ENCODE measurements at regions not wholly inside any gene's neighbourhood (a gene's known extent, or its start where the extent isn't known, plus 50 kb on each side); places are given as distances from the start of the nearest gene placed in this dataset.

- no peak overlapping the region for H3K4me3 ChIP-seq
- TF ChIP-seq POLR2AphosphoS5 (IDR thresholded peaks at IDR 0.05): no peak
- TF ChIP-seq CTCF (IDR thresholded peaks at IDR 0.05): no peak
- TF ChIP-seq EP300 (IDR thresholded peaks at IDR 0.05): no peak
- no peak for TF ChIP-seq POLR2A (IDR thresholded peaks at IDR 0.05)
- no peaks in the 10 kb centered on the region for H3K4me1 ChIP-seq
- WGBS, 5 donors: 60 to 77% (median 72%) methylated on average over 3 of the region's 3 CpGs
- no peak for DNase-seq
- H3K27ac ChIP-seq: no peak overlapping the region
- intact Hi-C loops (cut with DNase I; ENCODE audit: low total_unique reads): no loop called here
- no peaks in the 10 kb centered on the region for H3K9me3 ChIP-seq
- H3K36me3 ChIP-seq: no peaks in the 10 kb centered on the region
- H3K27me3 ChIP-seq: peaks cover 0 to 5% (median 0%) of the 10 kb centered on the region in 3 donors
Measured at GRCh38 chr14:100979780-100980179, 76.3 kb upstream of the RTL1 start.

GRCh38 chr14:100980823-100981222 lies 77.3 kb upstream of the RTL1 start:
- H3K4me3 ChIP-seq: no peak overlapping the region
- intact Hi-C loops (cut with DNase I; ENCODE audit: low total_unique reads): no loop called here
- TF ChIP-seq CTCF (IDR thresholded peaks at IDR 0.05) (no peak), POLR2AphosphoS5 (IDR thresholded peaks at IDR 0.05) (no peak), POLR2A (IDR thresholded peaks at IDR 0.05) (no peak), EP300 (IDR thresholded peaks at IDR 0.05) (no peak)
- H3K9me3 ChIP-seq: no peaks in the 10 kb centered on the region
- no peaks in the 10 kb centered on the region for H3K36me3 ChIP-seq
- no peak for DNase-seq
- H3K27ac ChIP-seq: no peak overlapping the region
- peaks cover 0 to 5% (median 0%) of the 10 kb centered on the region in 3 donors for H3K27me3 ChIP-seq
- 84 to 93% (median 88%) methylated on average over 3 of the region's 3 CpGs for WGBS, 5 donors
- H3K4me1 ChIP-seq: no peaks in the 10 kb centered on the region

GRCh38 chr14:100981809-100982208 lies 78.3 kb upstream of the RTL1 start:
- 73 to 81% (median 79%) methylated on average over 3 of the region's 3 CpGs for WGBS, 5 donors
- H3K27ac ChIP-seq: no peak overlapping the region
- TF ChIP-seq CTCF (IDR thresholded peaks at IDR 0.05) (no peak), POLR2AphosphoS5 (IDR thresholded peaks at IDR 0.05) (no peak)
- H3K4me3 ChIP-seq: no peak overlapping the region
- no peak for DNase-seq
- no peaks in the 10 kb centered on the region for H3K36me3 ChIP-seq
- intact Hi-C loops (cut with DNase I; ENCODE audit: low total_unique reads): no loop called here
- peaks cover 0 to 5% (median 0%) of the 10 kb centered on the region in 3 donors for H3K27me3 ChIP-seq
- H3K9me3 ChIP-seq: no peaks in the 10 kb centered on the region
- no peaks in the 10 kb centered on the region for H3K4me1 ChIP-seq

- peaks cover 0 to 5% (median 0%) of the 10 kb centered on the region in 3 donors for H3K27me3 ChIP-seq
- no peaks in the 10 kb centered on the region for H3K4me1 ChIP-seq
- TF ChIP-seq CTCF (IDR thresholded peaks at IDR 0.05) (no peak), POLR2AphosphoS5 (IDR thresholded peaks at IDR 0.05) (no peak), POLR2A (IDR thresholded peaks at IDR 0.05) (no peak)
- DNase-seq: no peak
- intact Hi-C loops (cut with DNase I; ENCODE audit: low total_unique reads): no loop called here
- H3K36me3 ChIP-seq: no peaks in the 10 kb centered on the region
- WGBS, 5 donors: 68 to 78% (median 71%) methylated on average over 4 of the region's 4 CpGs
- no peak overlapping the region for H3K4me3 ChIP-seq
- no peak overlapping the region for H3K27ac ChIP-seq
- H3K9me3 ChIP-seq: no peaks in the 10 kb centered on the region
Measured at GRCh38 chr14:100982353-100982752, 78.8 kb upstream of the RTL1 start.
